ENCODE measurements at regions not wholly inside any gene's neighbourhood (a gene's known extent, or its start where the extent isn't known, plus 50 kb on each side); places are given as distances from the start of the nearest gene placed in this dataset.

DNA sequence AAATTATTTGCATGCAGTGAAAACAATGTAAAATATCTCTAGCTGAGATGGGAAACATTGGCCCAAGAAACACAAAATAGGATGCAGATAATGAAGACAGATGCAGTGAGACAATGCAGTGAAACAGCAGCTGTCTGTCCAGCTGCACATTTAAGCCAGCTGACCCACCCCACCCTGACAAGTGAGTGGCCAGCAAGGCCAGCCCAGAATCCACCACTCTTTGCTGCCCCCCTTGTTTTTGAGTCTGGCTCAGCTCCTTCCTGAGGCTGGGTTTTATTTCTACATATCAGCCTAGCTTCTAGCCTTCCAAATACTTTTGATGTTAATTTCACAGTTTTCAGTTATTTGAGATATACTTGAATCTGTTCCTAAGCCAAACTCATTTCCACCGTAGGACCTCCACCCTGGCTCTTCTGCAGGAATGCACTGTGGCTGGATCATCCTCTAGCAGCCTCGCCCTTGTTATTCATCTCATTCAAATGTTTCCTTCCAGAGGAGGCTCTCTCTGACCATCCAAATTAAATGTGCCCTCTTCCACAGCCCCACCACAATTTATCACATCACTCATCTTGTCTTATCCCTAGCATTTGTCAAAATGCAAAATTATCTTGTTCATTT, 154.1 kb upstream of the POU2AF2 start:
- DNase-seq = no peak

DNA sequence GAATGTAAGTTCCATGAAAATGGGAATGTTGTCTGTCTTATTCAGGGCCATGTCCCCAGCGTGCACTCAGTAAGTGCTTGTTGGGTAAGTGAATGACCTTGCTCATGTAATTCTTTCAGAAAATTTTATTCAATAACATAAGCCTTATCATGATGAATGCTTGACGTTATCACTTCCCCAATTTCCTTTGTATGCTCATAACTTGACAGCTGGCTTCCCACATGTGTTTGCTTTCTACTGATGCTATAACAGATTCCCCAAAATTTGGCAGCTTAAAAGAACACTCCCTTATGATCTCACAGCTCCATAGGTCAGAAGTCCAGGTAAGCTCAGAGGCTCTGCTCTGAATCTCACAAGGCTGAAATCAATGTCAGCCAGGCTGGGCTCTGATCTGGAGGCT, 155.8 kb upstream of the POU2AF2 start:
- no peak for DNase-seq

DNA sequence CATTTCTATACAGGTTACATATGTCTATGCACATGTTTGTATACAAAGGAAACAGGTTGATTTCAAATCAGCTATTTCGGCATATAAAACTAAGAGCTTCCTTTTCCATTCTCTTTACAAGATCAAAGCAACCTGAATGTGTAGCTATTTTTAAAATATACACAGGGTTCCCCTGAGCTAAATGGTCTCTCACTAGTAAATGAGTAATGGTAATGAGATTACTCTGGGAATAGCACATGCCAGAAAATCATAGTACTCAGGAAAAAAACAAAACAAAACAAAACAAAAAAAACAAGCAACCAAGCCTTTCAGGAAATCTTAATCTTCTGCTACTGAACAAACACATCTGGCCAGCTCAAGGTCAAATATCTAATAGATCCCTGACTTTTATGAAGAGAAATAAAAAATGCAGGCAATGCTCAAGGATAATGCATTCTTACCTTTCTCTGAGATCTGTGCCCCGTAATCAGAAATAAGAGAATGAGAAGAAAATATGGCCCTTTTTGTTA, 156.6 kb upstream of the POU2AF2 start:
- DNase-seq = no peak

- no peak for DNase-seq
These were observed 159.5 kb upstream of the POU2AF2 start for GRCh38 chr11:111086058-111086457.

DNA sequence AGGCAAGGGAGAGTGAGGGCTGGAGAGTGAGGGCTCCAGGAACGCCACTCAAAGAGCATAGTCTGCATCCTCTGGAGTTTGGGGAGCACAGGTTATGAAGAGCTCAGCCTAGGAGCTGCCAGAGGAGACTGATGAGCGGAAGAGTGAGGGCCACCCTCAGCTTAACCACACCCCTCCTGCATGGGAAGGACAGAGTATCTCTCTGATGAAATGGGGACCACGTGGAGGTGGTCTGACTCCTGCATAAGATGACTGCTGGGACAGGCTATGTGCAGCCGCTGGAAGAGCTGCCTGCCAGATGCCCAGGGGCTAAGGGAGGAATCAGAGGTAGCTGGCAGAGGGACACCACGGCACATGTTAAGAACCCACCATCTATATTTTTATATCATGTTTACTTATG, 162.9 kb upstream of the POU2AF2 start:
- DNase-seq = no peak

- DNase-seq = no peak
These were observed 164.5 kb upstream of the POU2AF2 start for GRCh38 chr11:111081021-111081511.

- no peak for DNase-seq
These were observed 167.8 kb upstream of the POU2AF2 start for GRCh38 chr11:111077530-111078322.

DNA sequence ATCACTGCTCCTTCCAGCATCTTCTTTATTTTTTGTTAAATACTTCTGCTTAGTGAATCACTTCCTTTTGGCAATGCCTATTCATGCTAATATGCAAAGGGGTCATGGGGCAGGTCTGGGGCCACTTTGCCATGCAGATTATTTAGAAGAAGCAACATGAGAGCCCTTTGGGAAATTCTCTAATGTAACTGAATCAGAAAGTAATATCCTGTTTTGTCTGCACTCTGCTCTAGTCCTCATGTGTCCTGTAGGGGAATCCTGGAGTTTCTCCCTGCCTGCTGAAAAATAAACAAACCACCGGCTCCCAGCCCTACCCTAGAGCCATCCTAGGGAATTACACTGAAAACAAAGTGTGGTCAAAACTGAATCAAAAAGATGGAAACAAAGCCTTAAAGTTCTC, 176.5 kb upstream of the POU2AF2 start:
- DNase-seq = peak; percentile 14

GRCh38 chr11:111067994-111068393, 177.5 kb upstream of the POU2AF2 start:
- DNase-seq = no peak

DNA sequence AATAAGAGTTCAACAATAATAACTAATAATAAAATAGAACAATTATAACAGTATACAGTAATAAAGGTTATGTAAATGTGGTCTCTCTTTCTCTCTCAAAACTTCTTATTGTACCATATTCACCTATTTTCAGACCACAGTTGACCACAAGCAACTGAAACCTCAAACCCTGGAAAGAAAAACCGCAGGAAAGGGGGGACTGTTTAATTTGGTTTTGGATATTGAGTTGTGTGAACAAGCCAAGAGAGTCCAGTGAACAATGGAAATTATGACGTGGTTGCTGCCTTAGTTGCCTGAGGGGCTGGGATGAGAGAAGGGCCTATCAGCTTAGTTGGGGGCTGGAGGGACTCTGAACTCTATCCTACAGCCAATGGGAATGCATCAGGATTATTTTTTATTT, 178.7 kb upstream of the POU2AF2 start:
- DNase-seq = no peak

DNA sequence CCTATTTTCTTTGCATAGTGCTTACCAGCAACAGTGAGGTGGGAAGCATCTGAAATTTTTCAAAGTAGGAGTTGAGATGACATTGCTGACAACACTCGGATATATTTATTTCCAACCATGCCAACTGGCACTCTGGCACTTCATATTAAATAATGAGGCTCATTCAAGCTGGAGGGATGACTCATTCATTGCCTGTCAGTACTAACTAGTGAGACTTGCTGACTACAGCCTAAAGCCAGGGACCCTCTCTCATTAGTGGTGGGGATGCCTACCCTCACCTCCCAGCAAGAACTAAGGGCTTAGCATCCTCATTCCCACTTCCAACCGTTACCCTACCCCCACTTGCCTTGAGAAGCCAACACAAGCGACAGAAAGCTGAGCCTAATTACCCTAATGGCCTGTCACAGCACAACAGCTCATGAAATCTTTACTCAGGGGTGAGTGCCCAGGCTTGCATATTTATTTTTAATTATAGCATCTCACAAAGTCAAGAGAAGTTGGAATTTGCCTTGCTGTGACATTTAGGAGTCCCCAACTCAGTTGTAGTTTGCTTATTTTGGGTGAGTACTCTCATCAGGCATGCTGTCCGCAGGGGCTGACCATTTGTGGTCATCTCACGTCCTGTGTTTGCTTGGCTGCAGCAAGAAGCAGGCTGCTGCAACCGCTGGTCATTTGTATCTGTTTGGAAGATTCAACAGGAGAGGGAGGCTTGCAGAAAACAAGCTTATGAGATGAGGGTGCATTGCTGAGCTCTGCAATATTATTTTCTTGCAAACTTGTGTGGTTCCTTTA, 181.6 kb upstream of the POU2AF2 start:
- no peak for DNase-seq

DNA sequence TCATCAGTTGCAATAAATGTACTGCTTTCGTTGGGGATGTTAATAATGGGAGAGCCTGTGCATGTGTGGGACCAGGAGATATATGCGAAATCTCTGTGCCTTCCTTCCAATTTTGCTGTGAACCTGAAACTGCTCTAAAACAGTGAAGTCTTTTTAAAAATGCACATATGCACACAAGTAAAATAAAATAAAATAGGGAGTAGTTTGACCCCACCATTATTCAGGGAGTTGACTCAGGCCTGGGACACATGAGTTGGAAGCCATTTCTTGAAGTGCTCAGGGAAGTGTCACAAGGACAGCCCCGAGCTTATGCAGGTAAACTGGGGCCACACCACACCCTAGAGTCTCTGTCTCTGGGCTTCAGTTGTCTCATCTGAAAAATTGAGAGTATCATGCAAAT, 183.1 kb upstream of the POU2AF2 start:
- DNase-seq = no peak

GRCh38 chr11:111059726-111060125, 185.8 kb upstream of the POU2AF2 start:
- DNase-seq = no peak

- no peak for DNase-seq
These were observed 196.4 kb upstream of the POU2AF2 start for GRCh38 chr11:111049131-111049530.

DNA sequence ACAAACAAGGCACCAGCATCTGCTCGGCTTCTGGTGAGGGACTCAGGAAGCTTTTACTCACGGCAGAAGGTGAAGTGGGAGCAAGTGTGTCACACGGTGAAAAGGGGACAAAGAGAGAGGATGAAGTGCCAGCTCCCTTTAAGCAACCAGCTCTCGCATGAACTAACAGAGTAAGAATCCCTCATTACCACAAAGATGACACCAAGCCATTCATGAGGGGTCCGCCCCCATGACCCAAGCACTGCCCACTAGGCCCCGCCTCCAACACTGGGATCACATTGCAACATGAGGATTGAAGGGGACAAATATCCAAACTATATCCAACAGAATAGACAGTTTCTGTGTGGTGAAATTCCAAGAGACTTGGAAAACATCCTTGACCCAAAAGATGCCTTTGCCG, 198.2 kb upstream of the POU2AF2 start:
- no peak for DNase-seq

GRCh38 chr11:111046291-111046690, 199.2 kb upstream of the POU2AF2 start:
- no peak for DNase-seq

DNA sequence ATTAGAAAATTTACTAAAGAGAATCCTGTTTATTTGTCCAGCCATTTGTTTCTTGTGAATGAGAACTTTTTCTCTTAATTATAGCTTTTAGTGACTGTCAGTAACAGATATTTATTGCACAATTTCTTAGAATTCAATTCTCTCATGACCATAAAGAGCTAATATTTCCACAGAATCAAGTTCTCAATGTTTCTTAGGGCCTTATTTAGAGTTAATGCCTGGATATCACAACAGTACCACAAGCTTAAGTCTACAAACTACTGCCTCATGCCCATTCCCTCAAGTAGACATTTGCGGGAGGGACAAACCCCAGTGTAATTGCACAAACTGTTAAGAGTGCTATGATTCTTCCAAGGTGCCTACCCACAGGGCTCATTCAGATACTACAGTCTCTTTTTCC, 199.7 kb upstream of the POU2AF2 start:
- DNase-seq = no peak

DNA sequence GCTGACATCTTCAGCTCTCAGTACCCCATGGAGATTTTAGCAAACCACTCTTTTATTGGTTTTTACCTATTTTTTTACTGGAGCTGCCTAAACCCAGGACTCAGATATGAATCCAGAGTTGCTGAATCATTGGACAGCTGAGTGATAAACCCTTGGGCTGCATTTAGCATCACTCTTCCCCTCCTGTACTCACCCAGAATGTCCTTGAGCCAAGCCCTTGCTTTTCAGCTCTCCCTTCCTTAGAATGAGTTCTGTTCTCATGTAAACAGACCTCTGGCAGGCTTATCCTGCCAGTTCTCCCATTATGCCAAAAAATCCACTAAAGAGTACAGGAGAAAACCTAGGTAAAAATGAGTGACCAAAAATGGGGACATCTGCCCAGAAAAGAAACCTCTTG, 200.1 kb upstream of the POU2AF2 start:
- no peak for DNase-seq

- no peak for DNase-seq
These were observed 200.6 kb upstream of the POU2AF2 start for GRCh38 chr11:111044751-111045406.

GRCh38 chr11:111039982-111040381, 205.5 kb upstream of the POU2AF2 start:
- DNase-seq = no peak

DNA sequence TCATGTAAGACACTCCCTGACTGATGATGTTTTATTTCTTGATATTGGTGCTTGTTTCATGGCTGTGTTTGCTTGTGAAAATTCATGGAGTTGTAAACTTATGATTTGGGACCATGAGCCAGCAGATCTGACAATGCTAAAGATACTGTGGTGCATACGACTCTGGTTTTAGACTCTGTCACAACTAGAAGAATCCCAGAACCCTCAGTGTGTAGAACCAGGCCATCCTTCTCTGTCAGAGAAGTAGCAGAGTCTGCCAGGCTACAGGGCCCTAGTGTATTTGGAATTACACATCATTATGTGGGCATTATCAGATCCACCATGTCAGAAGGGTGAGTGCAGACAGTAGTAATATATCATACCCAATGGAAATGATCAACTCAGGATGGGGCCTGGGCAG, 209.8 kb upstream of the POU2AF2 start:
- no peak for DNase-seq

GRCh38 chr11:111026241-111026640, 219.3 kb upstream of the POU2AF2 start:
- DNase-seq = no peak

GRCh38 chr11:111021131-111021530, 224.4 kb upstream of the POU2AF2 start:
- DNase-seq = no peak

Measured in CD4-positive, alpha-beta T cell treated with Interferon gamma for 1 hour (primary cell).